Suprapubic skin (tissue), 4 donors: ENCODE measurements at regions not wholly inside any gene's neighbourhood (a gene's known extent, or its start where the extent isn't known, plus 50 kb on each side); places are given as distances from the start of the nearest gene placed in this dataset.
"Not testable (repeated sequence)": the region's sequence is repeated elsewhere in the genome, so short reads cannot be mapped to it uniquely, and the experiment has no call there.

Source experiments
- DNase-seq, 2 donors: peaks; one replicate each; pipeline ENCODE4 v3.0.0-alpha.2; 2019; ENCODE audit warnings: low spot score in 2 of 2
- H3K27ac ChIP-seq: fragments of 200-600 bp; sonication (generic); one replicate; pipeline ENCODE4 v1.5.1; 2019
- H3K27me3 ChIP-seq: fragments of 200-600 bp; sonication (generic); one replicate; pipeline ENCODE4 v1.5.1; 2019
- H3K36me3 ChIP-seq: fragments of 200-600 bp; sonication (generic); one replicate; pipeline ENCODE4 v1.5.1; 2019
- H3K4me1 ChIP-seq: fragments of 200-600 bp; sonication (generic); one replicate; pipeline ENCODE4 v1.5.1; 2019
- H3K4me3 ChIP-seq: fragments of 200-600 bp; sonication (generic); one replicate; pipeline ENCODE4 v1.5.1; 2019; ENCODE audit warnings: mild to moderate bottlenecking
- H3K9me3 ChIP-seq: fragments of 200-600 bp; sonication (generic); one replicate; pipeline ENCODE4 v1.5.1; 2019
- EP300 ChIP-seq: sonication (generic); formaldehyde crosslinking; IDR thresholded peaks from one replicate; pipeline ENCODE4 v1.6.1; 2017; ENCODE audit warnings: antibody characterized with exemption
- POLR2A ChIP-seq, 2 donors: fragments of 450-650 bp; IDR thresholded peaks; one replicate each; pipeline ENCODE4 v1.6.1; 2017; ENCODE audit warnings: antibody characterized with exemption in 2 of 2, mild to moderate bottlenecking in 2 of 2, moderate library complexity in 2 of 2
- POLR2AphosphoS5 ChIP-seq, 3 donors: sonication (generic); formaldehyde crosslinking; IDR thresholded peaks; one replicate each; pipeline ENCODE4 v1.6.1; 2017; ENCODE audit warnings: antibody characterized with exemption in 3 of 3
- WGBS: methylation state at CpG from one replicate; pipeline ENCODE4 v1.1.5; 2018; 5-methylcytosine and 5-hydroxymethylcytosine counted together
- TF ChIP-seq, protein P1 (sequence below), 2 donors: fragments of 200-600 bp in 1 of 2; fragments of 450-650 bp in 1 of 2; sonication (generic) in 1 of 2; IDR thresholded peaks; one replicate each; pipeline ENCODE4 v1.5.1; 2016 to 2019; ENCODE audit warnings: antibody characterized with exemption in 2 of 2, mild to moderate bottlenecking in 1 of 2, moderate library complexity in 1 of 2

- no peak for DNase-seq
- Histone ChIP-seq H3K4me1 (no peaks in the 10 kb centered on the region), H3K9me3 (no peaks in the 10 kb centered on the region), H3K36me3 (no peaks in the 10 kb centered on the region), H3K27me3 (no peaks in the 10 kb centered on the region), H3K4me3 (no peak overlapping the region), H3K27ac (no peak overlapping the region)
- TF ChIP-seq, protein P1, sequence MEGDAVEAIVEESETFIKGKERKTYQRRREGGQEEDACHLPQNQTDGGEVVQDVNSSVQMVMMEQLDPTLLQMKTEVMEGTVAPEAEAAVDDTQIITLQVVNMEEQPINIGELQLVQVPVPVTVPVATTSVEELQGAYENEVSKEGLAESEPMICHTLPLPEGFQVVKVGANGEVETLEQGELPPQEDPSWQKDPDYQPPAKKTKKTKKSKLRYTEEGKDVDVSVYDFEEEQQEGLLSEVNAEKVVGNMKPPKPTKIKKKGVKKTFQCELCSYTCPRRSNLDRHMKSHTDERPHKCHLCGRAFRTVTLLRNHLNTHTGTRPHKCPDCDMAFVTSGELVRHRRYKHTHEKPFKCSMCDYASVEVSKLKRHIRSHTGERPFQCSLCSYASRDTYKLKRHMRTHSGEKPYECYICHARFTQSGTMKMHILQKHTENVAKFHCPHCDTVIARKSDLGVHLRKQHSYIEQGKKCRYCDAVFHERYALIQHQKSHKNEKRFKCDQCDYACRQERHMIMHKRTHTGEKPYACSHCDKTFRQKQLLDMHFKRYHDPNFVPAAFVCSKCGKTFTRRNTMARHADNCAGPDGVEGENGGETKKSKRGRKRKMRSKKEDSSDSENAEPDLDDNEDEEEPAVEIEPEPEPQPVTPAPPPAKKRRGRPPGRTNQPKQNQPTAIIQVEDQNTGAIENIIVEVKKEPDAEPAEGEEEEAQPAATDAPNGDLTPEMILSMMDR (IDR thresholded peaks at IDR 0.05), result no peak
- TF ChIP-seq EP300 (no peak), POLR2A (IDR thresholded peaks at IDR 0.05) (no peak), POLR2AphosphoS5 (IDR thresholded peaks at IDR 0.05) (no peak)
- WGBS, result 51% methylated on average over 4 of the region's 4 CpGs
Measured at GRCh38 chr7:150003304-150003810, 129.6 kb downstream of the ATP6V0E2 start.

- not testable (repeated sequence) for H3K4me3 ChIP-seq, H3K36me3 ChIP-seq
- 93% methylated on average over 2 of the region's 2 CpGs for WGBS
Measured at GRCh38 chr7:150003973-150004372, 130.2 kb downstream of the ATP6V0E2 start.

DNA sequence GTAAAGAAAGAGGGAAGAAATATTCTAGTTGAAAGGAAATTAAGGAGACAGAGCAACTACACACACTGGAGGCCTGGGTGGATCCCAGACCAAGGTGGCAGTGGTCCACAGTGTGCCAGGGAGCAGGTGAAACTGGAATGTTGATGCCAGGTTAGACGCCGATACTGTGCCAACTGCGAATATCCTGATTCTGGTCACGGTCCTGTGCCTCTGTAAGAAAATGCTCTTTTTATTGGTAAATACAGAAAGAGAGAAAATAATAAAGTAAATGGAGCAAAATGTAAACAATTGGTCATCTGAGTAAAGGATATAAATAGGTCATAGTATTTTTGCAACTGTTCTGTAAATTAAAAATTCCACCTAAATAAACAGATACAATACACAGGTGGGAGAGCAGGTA lies 131.1 kb downstream of the ATP6V0E2 start:
- H3K4me3 ChIP-seq, DNase-seq, H3K27me3 ChIP-seq, H3K9me3 ChIP-seq, H3K27ac ChIP-seq, H3K36me3 ChIP-seq, H3K4me1 ChIP-seq: not testable (repeated sequence)
- 90% methylated on average over 4 of the region's 4 CpGs for WGBS

More at GRCh38 chr7:150003973-150004372, 130.2 kb downstream of the ATP6V0E2 start:
- not testable (repeated sequence) for H3K27ac ChIP-seq, H3K4me1 ChIP-seq, DNase-seq, H3K27me3 ChIP-seq, H3K9me3 ChIP-seq

DNA sequence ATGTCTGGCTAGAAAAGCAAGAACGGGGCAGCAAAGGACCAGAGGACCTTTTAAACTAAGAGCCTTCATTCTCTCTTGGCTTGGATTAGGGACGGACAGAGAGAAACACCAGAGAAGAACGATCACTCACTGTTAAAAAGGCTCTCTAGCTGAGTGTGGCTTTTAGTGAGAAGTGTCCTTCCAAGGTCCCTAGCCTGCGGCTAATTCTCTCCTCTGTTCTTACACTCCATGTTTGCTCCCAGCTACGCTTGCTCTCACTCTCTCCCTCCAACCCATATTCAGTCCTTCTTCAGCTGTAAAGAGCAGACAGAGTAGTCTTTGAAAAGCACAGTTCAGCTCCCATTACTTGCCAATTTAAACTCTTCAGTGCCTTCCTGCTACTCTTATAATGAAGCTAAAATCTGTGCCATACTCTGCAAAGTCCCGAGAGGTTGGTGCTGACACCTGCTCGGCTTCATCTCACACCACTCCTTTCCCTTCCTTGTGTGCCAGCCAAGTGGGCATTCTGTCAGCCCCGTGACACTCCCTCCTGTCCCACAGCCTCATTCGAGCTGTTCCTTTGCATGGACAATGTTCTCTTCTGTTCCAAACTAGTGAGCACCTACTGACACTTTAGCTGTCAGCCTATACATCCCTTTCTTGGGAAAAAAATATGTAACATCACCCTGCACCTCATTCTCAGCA lies 136.0 kb downstream of the ATP6V0E2 start:
- not testable (repeated sequence) for DNase-seq

GRCh38 chr7:150016651-150017189 lies 143.0 kb downstream of the ATP6V0E2 start:
- not testable (repeated sequence) for H3K9me3 ChIP-seq, H3K27me3 ChIP-seq, DNase-seq, H3K36me3 ChIP-seq, H3K27ac ChIP-seq, H3K4me3 ChIP-seq, H3K4me1 ChIP-seq
- 80% methylated on average over 3 of the region's 3 CpGs for WGBS

More for the DNA sequence above, 136.0 kb downstream of the ATP6V0E2 start:
- H3K4me3 ChIP-seq, H3K4me1 ChIP-seq, H3K36me3 ChIP-seq, H3K27ac ChIP-seq, H3K9me3 ChIP-seq, H3K27me3 ChIP-seq: not testable (repeated sequence)
- 78% methylated on average over 4 of the region's 9 CpGs for WGBS

GRCh38 chr7:150020210-150020609 lies 146.4 kb downstream of the ATP6V0E2 start:
- WGBS, result 87% methylated on average over 3 of the region's 3 CpGs
- H3K27me3 ChIP-seq, result not testable (repeated sequence)

DNA sequence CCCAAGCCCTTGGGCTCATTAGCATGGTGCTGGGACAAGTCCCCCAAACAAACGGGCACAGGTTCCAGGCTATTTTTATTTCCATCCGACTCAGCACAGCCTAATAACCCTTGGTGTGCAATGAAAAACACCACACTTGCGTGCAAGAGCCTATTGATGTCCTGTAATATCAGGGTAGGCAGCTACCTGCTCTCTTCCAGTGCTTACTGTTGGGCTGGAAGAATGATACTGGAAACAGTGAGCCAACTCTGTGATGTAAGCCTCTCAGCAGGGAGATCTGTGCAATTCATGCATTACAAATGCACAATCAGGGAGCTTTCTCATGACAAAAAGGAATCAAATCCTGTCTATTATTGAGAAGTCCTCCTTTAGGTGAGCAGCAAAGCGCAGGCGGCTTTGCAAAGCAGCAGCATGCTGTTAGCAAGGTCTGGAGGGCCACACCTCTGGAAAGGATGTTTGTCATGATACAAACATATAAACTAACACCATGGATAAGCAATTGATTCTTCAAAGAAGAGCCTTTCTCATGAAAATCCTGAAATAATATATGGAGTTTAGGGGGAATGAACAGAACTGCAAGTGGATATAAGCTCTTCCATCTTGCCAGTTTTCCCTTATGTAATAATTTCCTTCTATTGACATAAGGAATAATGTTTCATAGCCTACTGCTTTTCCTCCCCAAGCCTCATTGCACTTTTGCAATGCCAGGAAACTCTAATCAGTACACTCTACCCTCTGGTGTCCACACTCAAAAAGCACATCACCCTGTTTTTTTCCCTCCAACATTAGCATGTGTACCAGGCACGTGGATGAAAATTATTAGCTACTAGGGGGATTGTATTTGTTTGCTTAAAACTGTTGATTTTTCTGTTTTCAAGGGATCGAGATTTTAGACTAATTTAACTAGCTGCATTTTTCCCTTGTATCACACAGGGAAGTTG lies 151.1 kb downstream of the ATP6V0E2 start:
- not testable (repeated sequence) for H3K36me3 ChIP-seq, H3K4me3 ChIP-seq, DNase-seq, H3K9me3 ChIP-seq, H3K27ac ChIP-seq, H3K4me1 ChIP-seq, H3K27me3 ChIP-seq
- 93% methylated on average over 4 of the region's 7 CpGs for WGBS

More at GRCh38 chr7:150020210-150020609, 146.4 kb downstream of the ATP6V0E2 start:
- H3K4me3 ChIP-seq, DNase-seq, H3K36me3 ChIP-seq, H3K4me1 ChIP-seq, H3K27ac ChIP-seq, H3K9me3 ChIP-seq: not testable (repeated sequence)

GRCh38 chr7:150025802-150026201 lies 152.0 kb downstream of the ATP6V0E2 start:
- H3K27ac ChIP-seq, H3K27me3 ChIP-seq, H3K9me3 ChIP-seq, H3K4me1 ChIP-seq, H3K36me3 ChIP-seq, H3K4me3 ChIP-seq, DNase-seq: not testable (repeated sequence)
- WGBS, result 77% methylated on average over 7 of the region's 7 CpGs

DNA sequence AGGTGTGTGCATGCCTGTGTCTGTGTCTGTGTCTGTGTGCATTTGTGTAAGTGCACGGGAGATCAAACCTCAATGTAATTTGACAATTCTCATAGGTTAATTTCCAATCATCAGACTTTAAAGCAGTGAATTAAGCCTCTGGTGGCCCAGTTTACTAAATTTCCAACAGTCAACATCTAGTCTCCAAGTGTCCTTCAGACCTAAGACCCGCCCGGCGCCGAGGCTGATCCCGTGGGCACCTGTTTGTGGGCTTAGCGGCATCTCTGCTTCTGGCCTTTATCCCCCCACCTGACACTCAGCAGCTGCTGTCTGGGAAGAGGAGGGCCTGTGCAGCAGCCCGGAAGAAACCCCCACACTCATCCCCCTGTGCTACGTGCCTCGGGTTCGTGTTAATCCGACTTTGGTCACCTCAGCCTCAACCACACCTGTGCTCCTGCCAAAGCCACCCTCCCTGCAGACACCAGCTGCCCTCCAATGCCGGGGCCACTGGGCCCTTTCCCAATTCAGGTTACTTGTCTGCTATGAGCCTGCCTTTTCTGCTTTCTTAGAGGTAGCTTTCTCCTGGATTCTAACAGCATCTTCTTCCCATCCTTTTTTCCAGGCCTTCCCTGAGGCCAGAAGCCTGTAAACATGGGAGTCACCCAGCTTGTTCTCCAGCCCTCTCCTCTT lies 154.7 kb downstream of the ATP6V0E2 start:
- H3K4me1 ChIP-seq, DNase-seq, H3K36me3 ChIP-seq, H3K4me3 ChIP-seq, H3K27me3 ChIP-seq, H3K9me3 ChIP-seq, H3K27ac ChIP-seq: not testable (repeated sequence)
- WGBS, result 77% methylated on average over 10 of the region's 13 CpGs

GRCh38 chr7:150029013-150029389 lies 155.2 kb downstream of the ATP6V0E2 start:
- H3K4me1 ChIP-seq, result not testable (repeated sequence)

DNA sequence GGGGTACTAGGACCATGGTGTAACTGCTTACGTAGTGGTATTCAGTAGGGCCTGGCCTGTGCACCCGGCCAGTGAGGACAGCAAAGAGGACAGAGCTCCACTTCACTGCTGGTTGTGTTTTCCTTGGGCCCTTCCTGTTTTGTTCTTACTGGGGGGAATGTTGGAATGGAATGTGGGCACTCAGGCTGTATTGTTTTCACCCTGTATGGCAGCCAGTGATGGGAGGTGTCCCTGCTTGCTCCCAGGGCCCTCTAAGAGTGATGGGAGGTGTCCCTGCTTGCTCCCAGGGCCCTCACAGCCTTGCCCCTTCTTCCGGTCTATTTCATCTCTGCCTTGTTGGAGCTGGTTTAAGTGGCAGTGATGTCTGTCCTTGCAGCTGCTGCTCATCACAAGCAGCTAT lies 158.0 kb downstream of the ATP6V0E2 start:
- H3K27me3 ChIP-seq, result not testable (repeated sequence)

More at GRCh38 chr7:150029013-150029389, 155.2 kb downstream of the ATP6V0E2 start:
- not testable (repeated sequence) for H3K36me3 ChIP-seq, H3K4me3 ChIP-seq, H3K9me3 ChIP-seq, H3K27ac ChIP-seq, H3K27me3 ChIP-seq, DNase-seq
- 77% methylated on average over 6 of the region's 6 CpGs for WGBS

DNA sequence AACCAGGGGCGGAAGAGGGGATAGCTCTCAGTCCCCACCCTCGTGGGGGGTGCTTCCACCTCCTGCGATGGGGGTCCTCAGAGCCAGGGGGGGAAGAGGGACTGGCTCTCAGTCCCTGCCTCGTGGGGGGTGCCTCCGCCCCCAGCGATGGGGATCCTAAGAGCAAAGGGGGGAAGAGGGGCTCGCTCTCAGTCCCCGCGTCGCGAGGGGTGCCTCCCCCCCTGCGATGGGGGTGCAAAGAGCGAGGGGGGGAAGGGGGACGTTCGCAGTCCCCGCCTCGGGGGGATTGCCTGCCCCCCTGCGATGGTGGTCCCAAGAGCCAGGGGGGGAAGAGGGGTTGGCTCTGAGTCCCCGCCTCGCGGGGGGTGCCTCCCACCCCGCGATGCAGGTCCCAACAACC lies 159.9 kb downstream of the ATP6V0E2 start:
- not testable (repeated sequence) for H3K27me3 ChIP-seq

More for the DNA sequence above, 158.0 kb downstream of the ATP6V0E2 start:
- not testable (repeated sequence) for H3K36me3 ChIP-seq, H3K27ac ChIP-seq, H3K4me1 ChIP-seq, H3K9me3 ChIP-seq, H3K4me3 ChIP-seq, DNase-seq
- 82% methylated on average over 3 of the region's 3 CpGs for WGBS

More for the DNA sequence above, 159.9 kb downstream of the ATP6V0E2 start:
- not testable (repeated sequence) for H3K4me3 ChIP-seq, H3K36me3 ChIP-seq, H3K27ac ChIP-seq, DNase-seq, H3K4me1 ChIP-seq, H3K9me3 ChIP-seq
- WGBS, result 92% methylated on average over 9 of the region's 23 CpGs
